SHP77 treated with DMSO at 0.1 percent for 48 hours (cell line): ENCODE measurements at regions not wholly inside any gene's neighbourhood (a gene's known extent, or its start where the extent isn't known, plus 50 kb on each side); places are given as distances from the start of the nearest gene placed in this dataset.
A peak's percentile ranks its signal among the peaks of the same experiment; 100 is the strongest.
"Not testable (repeated sequence)": the region's sequence is repeated elsewhere in the genome, so short reads cannot be mapped to it uniquely, and the experiment has no call there.

Source experiments
- DNase-seq: peaks from one replicate; lab custom pipeline; 2025; lab: John Stamatoyannopoulos, UW

DNA sequence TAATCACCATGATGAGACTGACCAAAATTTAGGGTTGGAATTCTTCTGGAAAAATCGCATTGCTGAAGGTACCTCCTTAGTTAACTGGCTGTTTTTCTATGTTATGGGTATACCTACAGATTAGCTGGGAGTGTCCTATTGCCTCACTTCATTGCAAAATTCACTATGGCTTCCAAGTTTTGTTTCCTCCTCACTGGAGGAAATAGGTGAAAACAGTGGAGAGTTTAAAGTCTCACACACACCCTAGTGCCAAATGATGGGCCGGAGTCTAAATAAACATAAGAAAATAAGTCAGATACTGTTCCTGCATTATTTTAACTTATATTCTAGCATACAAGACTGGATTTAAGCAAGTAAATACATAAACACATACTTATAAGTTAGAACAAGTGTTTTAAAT is 98.2 kb downstream of the AHR start:
- no peak for DNase-seq

DNA sequence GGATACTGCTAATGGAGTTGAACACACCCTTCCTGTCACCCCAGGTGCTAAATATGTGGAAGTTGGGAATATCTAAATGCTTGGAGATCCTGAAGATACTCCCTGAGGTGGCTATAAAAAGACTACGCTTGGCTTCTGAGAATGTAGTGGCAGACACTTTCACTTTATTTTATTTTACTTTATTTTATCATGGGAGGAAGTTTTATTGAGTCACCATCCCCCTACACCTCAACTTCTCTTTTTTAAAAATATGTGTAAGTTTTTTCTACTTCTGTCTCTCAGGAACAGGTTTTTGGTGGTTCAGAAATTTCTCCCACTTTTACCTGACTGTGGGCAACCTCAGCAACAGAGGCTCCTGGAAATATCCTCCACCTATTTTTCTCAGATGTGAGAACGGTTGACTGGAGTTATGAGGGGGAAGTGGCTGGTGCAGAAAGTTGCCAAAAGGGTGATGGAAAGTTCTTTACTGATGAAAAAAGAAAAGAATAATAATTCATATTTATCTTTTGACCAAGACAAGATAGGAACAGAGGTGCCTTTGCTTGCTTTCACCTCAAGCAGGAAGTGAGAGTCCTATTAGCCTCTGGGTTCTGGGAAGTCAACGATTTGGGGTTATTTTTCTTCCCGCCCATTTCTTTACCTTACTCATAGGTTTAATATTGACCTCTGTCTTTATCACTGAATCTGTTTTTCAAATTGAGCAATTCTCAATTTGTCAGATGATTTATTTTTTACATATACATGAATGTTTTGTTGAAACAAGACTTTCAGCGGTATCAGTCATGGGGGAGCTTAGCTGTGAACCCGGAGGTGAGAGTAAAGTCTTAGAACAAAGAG is 103.6 kb downstream of the AHR start:
- DNase-seq = no peak

DNA sequence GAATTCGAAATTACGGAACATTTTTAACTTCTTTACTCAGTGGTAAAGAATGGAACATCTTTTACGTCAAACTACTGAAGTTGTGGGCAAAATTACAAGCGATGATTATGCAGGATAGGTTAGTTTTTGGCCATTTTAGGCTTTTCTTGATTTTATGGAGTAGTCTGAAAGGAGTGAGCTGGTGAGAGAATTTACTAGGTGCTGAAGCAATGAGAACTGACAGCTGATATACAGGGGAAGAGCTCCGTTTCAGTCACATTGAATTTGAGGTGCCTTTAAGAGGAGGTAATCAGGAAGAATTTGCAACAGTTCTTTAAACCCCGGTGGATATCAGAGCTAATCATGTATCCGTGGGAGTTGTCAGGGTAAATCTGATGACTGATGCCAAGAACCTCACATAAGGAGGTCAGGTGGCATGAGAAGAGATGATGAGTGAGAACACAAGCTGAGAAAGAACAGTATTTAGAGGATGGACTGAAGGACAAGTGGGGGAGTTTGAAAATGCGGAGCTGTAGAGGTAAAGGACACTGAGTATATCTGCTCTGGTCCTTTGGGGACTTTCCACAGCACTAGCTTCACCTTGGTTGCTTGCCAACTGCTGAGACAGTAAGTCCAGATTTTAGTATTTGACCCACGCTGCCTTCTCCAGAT is 104.3 kb downstream of the AHR start:
- DNase-seq = no peak

DNA sequence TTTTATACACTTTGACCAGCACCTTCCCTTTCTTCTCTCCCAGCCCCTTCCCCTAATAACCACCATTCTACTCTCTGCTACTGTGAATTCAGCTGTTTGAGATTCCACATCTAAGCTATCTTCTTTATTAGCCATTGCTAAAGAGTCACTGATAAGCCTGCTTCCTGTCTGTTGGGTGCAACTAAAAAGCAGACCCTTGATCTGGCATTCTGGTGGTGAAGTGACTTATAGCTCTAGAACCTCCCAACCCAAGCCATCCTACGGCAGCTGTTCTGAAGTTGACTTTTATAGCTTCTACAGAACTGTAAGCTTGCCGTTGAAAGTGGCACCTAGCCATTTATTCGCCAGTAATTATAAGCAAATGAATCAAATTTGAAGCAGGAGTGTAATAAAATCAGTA is 105.6 kb downstream of the AHR start:
- peak; percentile 59 for DNase-seq

DNA sequence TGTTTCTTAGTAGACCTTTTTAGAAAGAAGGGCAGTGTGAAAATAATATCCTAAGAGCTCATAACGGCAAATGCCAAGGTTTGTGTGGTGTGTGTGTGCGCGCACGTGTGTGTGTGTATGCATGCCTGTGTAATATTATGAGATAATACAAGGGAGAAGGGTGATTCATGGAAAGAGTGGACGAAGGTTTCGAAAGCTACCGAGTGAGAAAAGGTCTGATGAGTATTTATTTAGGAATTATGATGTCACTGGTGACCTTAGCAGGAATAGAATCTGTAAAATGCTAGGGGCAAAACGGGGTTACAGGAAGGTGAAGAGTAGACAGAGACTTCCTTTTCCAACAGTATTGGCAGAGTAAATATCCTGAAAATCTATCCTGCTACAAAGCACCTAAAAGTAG is 107.3 kb downstream of the AHR start:
- DNase-seq = peak; percentile 91

DNA sequence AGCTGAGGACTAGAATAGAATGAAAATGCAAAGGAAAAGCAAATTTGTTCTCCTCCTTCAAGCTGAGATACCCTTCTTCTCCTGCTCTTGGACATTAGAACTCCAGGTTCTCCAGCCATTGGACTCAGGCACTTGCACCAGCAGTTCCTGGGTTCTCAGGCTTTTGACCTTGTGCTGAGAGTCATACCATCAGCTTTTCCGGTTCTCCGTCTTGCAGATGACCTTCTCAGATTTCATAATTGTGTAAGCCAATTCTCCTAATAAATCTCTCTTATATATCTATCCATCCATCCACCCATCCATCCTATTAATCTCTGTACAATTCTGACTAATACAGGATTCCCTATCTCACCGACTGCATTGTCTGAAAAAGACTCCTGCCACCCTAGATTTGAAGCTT is 108.3 kb downstream of the AHR start:
- DNase-seq = peak; percentile 61

DNA sequence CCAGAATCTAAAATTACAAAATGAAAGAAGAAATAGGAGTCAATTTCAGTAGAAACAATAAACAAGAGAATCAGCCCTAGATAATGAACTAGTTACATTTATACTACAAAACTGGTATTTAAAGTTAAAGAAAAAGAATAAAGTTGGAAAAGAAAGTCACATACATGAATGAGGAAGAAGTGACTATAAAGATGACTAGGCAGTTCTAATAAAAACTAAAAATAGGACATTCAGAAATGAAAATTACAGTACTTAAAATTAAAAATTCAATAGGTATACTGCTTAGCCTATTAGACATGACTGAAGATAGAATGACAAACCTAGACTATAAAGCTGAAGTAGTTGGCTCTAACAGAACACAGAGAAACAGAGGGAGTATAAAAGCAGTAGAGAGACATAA is 108.8 kb downstream of the AHR start:
- no peak for DNase-seq

DNA sequence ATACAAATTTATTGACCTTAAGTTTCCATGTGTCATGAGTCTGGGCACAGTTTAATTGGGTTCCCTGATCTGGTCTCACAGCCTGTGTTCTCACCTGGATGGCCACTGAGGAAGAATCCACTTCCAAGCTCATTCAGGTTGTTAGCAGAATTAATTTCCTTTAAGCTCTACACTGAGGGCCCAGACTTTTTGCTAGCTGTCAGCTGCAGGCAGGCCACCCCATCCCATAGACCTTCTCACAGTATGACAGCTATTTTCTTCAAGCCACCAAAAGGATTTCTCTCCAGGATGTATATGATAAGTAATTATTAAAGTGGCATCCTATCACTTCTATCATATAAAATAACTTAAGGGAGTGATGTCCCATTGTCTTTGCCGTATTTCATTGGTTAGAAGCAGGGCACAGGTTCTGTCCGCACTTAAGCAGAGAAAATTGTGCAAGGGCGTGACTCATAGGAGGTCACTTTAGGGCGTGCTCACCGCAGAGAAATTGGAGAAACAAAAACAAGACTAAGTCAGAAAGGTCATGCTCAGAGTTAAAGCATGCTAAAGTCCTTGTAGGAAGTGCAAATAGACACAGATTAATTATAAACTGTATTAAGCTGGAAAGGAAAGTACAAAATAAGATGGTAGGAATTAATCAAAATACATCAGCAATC is 109.9 kb downstream of the AHR start:
- peak; percentile 60 for DNase-seq

DNA sequence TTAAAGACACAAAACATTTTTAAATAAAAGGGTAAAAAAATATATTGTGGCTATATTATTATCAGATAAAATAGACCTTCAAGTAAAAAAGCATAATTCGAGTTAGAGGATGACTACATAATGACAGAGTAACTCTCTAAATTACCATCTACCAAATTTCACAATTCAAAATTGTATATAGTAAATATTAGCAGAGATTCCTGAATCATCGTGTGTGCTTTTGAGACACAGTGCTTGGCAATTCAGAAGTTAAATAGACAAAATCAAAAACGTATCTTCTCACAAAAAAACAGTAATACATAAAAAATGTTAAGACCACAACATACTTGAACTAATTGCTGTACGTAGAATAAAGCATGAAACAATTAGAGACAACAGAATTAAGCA is 110.4 kb downstream of the AHR start:
- DNase-seq = no peak

DNA sequence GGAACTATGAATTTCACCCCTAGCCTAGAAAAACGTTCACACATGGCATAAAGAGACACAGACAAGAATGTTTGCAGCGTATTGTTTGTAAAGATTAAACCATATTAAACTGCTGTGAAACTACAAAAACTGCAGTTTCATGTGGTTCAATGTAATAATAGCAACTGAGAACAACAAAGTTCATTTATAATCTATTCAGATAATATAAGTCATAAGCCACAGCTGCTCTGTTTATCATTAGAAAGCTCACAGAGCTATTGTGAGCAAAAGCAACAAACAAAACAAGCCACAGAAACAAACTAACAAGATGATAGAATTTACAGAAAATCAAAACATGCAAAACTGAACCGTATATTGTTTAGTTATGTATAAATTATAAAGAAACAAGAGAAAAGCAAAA is 113.5 kb downstream of the AHR start:
- no peak for DNase-seq

DNA sequence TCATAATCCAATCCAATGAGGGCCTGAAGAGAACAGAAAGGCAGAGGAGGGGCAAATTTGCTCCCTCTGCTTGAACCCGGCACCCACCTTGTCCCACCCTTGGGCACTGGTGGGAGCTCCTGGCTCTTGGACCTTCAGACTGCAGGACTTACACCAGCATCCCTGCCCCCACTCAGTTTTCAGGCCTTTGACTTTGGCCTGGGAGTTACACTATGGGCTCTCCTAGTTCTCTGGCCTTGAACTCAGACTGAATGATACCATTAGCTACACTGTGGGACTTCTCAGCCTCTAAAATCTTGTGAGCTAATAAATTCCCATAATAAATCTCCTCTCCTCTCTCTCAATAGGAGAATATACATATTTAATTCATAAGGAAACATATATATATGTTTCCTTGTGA is 114.4 kb downstream of the AHR start:
- DNase-seq = no peak

DNA sequence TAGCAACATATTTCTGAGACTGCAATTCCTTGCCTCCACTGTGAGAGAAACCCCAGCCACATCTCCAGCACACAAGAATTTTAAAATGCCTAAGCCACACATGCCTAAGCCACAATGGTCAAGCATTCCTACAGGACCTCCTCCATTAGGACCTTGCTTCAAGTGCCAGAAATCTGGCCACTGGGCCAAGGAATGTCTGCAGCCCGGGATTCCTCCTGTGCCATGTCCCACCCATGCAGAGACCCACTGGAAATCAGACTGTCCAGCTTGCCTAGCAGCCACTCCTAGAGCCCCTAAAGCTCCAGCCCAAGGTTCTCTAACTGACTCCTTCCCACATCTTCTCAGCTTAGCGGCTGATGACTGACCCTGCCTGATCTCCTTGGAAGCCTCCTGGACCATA is 117.5 kb downstream of the AHR start:
- no peak for DNase-seq

DNA sequence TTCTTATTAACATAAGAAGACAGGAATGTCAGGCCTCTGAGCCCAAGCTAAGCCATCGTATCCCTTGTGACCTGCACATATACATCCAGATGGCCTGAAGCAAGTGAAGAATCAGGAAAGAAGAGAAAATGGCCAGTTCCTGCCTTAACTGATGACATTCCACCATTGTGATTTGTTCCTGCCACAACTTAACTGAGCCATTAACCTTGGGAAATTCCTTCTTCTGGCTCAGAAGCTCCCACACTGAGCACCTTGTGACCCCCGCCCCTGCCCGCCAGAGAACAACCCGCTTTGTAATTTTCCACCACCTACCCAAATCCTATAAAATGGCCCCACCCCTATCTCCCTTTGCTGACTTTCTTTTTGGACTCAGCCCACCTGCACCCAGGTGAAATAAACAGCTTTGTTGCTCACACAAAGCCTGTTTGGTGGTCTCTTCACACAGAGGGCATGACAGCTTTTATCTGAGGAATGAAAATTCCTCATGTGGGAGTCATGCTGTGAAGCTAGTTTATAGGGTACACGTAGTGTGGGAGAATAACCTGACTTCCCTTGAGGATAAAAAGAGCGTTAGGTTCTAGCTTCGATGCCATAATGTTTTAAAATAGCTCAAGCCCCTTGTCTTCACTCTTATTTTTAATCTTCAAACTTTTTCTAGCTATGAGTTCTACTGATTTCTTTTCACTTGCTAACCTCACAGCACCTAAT is 122.0 kb downstream of the AHR start:
- not testable (repeated sequence) for DNase-seq

DNA sequence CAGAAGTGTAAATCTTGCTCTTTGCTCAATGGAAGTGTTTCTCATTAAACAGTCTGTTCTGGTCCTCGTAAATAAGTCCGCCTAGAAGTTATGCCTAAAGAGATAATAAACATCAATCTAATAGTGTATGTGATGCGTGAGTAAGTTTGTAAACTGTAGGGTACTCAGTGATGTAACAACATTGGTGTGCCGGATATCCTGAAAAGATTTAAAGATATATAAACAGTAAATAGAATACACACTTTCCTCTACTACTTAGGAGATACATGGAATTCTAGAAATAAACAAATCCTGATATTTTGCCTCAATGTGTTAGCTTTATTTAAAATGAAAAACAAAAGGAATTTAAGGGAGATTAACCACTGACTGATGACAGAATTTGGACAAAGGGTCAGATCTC is 123.5 kb downstream of the AHR start:
- no peak for DNase-seq

DNA sequence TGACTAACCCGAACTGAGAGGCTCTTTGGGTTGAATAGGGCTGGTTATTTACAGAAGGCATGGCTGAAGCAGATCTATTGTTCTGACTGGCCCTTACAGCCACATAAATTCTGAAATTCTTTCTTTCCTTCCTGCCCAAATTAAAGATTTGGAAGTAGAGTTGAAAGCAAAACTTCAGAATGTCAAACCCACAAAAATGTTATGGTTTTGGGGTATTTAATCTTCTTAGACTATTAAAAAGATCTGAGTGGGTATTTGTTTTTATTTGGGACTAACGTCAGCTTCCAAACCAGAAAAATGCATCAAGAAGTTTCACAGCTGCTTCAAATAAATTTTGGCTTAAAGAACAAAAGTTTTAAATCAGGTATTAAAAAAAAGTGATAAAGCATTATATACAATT is 124.5 kb downstream of the AHR start:
- no peak for DNase-seq

DNA sequence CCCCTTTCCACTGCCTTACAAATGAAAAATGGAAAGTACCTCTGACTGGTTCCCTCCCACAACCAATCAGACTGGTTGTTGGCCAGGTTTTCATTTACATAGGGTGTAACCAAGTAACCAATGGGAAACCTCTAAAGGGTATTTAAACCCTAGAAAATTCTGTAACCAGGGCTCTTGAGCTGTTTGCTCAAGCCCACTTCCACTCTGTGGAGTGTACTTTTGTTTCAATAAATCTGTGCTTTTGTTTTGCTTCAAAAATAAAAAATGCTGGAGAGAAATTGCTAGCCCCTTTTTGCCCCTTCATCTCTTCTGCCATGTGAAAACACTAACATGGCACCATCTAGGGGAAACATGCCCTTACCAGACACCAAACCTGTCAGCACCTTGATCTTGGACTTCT is 129.5 kb downstream of the AHR start:
- DNase-seq = no peak

DNA sequence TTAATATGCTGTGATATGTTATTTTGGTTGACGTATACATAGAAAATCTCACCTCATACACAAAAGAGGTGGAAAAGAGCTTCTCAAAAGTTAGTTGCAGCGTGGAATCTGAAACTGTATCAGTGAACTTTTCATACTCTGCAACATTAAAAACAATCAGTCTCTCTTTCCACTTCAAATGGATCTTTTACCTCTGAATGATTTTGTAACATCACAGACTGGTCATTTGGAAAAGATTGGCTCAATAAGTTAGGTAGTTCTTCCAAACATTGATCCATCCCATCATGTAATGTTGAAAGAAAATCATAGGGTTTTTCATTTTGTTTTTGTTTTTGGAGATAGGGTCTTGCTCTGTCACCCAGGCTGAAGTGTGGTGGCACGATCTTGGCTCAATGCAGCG is 131.1 kb downstream of the AHR start:
- DNase-seq = no peak

DNA sequence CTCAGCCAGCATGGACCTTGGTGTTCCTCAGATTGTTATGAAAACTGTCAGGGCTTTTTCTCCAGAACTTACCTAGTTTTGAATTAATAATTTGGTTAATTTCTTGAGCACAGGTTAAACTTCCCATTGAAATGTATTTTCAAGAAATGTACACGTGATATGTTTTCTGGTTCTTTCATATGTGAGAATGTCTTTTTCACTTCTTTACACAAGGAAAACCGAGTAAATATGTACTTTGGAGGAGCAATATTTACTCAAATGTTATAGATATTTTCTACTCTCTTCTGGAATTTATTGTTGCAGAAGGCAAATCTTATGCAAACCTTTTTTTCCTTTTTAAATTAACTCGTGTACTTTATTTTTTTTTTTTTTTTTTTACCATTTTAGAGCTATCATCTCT is 134.3 kb downstream of the AHR start:
- DNase-seq = no peak

DNA sequence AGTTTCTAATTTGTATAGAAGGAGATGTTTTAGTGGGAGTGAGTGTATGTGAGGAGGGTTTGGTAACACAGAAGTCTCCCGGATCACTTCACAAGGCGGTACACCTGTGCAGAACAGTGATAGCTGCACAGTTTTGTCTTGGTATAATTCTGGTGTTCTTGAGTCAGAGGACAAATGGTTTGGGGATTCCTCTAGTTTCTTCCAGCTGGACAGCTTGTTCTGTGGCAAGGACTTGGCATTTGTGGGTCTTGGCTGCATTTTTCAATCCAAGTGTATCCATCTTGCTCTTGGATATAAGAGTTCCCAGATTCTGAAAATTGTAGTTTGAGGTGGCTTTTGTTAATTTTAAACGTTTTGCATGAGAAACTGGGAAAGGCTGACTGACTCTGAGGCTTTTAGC is 135.7 kb downstream of the AHR start:
- DNase-seq = no peak

DNA sequence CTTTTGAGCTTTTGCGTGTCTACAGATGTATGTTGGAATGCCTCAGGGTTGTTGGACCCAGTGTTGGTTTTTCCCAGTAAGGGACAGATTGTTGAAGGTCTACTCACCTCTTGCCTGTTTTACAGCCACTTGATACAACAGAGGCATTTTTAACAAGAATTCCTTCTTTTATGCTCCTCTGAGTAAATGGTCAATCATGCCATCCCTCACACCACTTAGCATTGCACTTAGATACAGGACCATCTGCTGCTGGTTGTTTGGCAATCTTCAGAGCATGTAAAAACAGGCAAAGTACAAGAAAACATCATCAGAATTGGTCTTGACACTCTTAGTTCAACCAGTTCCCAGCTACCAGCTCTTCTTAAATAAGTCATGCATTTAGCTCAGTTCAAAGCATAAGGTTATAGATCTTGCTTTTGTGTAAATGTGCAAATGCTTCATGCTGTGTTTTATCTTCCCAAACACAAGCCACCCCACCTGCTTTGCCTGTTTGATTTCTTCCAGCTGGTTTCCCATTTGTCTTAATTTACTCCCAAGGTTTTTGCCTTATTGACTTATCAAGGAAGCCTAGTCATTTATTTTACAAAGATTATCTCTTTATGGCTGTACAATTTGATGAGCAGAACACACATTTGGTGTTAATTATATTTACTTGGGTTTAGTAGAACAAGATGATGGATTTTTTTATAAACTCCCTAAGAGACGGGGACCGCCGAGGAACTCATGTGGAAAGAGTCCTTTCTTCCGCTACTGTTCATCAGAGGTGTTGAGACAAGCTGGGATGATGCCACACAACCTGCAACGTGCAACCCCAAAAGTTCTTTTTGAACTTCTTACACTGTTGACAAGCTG is 136.6 kb downstream of the AHR start:
- no peak for DNase-seq

DNA sequence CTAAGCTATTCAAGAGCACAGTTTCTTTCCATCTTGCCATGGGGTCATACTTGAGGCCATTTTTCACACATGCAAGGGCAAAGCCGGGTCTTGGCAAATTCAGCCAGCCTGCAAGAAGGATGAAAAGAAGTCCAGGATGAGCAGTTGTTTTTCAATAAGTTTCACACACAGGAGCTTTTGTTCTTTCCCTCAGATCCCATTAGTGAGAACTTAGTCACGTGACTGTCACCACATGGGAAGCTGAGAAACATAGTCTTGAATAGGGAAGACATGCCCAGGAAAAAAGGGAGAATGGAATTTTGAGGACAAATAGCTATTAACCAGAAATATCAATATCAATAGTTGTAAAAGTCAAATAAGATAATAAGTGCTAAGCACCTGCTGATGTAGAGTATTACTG is 137.7 kb downstream of the AHR start:
- no peak for DNase-seq

DNA sequence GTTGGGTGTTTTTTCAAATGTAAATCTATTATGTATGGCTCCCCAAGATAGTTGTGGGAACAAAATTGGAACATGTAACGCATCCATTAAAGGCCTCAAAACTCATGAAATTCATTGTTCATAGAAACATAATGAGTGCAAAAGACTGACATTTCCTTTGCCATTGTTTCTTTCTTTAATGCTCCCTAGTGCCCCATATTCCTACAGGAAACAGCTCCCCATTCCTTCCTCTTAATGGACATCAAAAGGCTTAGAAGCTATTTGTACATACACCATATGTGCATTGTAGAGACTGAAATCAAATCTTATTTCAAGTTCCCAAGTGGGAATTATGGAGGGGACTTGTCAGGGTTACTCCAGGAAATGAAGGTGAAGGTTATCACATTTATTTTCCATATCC is 139.1 kb downstream of the AHR start:
- no peak for DNase-seq
